DOHH2 (cell line): ENCODE measurements at regions not wholly inside any gene's neighbourhood (a gene's known extent, or its start where the extent isn't known, plus 50 kb on each side); places are given as distances from the start of the nearest gene placed in this dataset.

ENCODE experiments used
- H3F3A ChIP-seq: fragments of 200-600 bp; sonication (generic), shearing (Covaris generic); 2 replicates; pipeline ENCODE4 v1.6.0; 2016; ENCODE audit warnings: antibody characterized with exemption, mild to moderate bottlenecking; ENCODE audit not compliant: control insufficient read depth, insufficient read depth
- H3K27ac ChIP-seq: fragments of 200-600 bp; sonication (generic); 2 replicates; pipeline ENCODE4 v1.5.1; 2014; ENCODE audit warnings: low read depth, mild to moderate bottlenecking, low read length, moderate library complexity
- H3K27me3 ChIP-seq: fragments of 200-600 bp; sonication (generic); 2 replicates; pipeline ENCODE4 v1.6.1; 2014; ENCODE audit warnings: mild to moderate bottlenecking, low read length, mixed read lengths; ENCODE audit not compliant: control insufficient read depth
- H3K36me3 ChIP-seq: fragments of 200-600 bp; sonication (generic); 2 replicates; pipeline ENCODE4 v1.6.1; 2014; ENCODE audit warnings: mild to moderate bottlenecking, low read length, moderate library complexity, mixed read lengths; ENCODE audit not compliant: control insufficient read depth
- H3K4me1 ChIP-seq: fragments of 200-600 bp; sonication (generic); 2 replicates; pipeline ENCODE4 v1.6.1; 2014; ENCODE audit warnings: mild to moderate bottlenecking, low read length, mixed read lengths; ENCODE audit not compliant: control insufficient read depth
- H3K4me2 ChIP-seq: fragments of 200-600 bp; sonication (generic); 2 replicates; pipeline ENCODE4 v1.6.0; 2014; ENCODE audit warnings: mild to moderate bottlenecking, low read length, moderate library complexity
- H3K4me3 ChIP-seq: fragments of 200-600 bp; sonication (generic); 2 replicates; pipeline ENCODE4 v1.5.1; 2014; ENCODE audit warnings: mild to moderate bottlenecking, low read length, mixed read lengths
- H3K79me2 ChIP-seq: fragments of 200-600 bp; sonication (generic); 2 replicates; pipeline ENCODE4 v1.6.1; 2014; ENCODE audit warnings: mild to moderate bottlenecking, low read length, mixed read lengths; ENCODE audit not compliant: control insufficient read depth
- H3K9me2 ChIP-seq: fragments of 200-600 bp; sonication (generic); replicated peaks from 2 replicates; pipeline ENCODE4 v1.6.1; 2014; ENCODE audit warnings: mild to moderate bottlenecking, low read length, mixed read lengths; ENCODE audit not compliant: control insufficient read depth
- H3K9me3 ChIP-seq: fragments of 200-600 bp; sonication (generic); 2 replicates; pipeline ENCODE4 v1.6.1; 2014; ENCODE audit warnings: antibody characterized with exemption, low read length, mixed read lengths; ENCODE audit not compliant: control insufficient read depth, insufficient read depth
- H4K20me1 ChIP-seq: fragments of 200-600 bp; sonication (generic); 2 replicates; pipeline ENCODE4 v1.6.0; 2014; ENCODE audit warnings: low read depth, mild to moderate bottlenecking, antibody characterized with exemption, low read length, moderate library complexity; ENCODE audit not compliant: control insufficient read depth, insufficient read depth
- CTCF ChIP-seq: fragments of 200-600 bp; sonication (generic); IDR thresholded peaks from one replicate; pipeline ENCODE4 v1.5.1; 2014; ENCODE audit warnings: antibody characterized with exemption, mild to moderate bottlenecking, low read depth, low read length; ENCODE audit not compliant: poor library complexity, severe bottlenecking
- EZH2phosphoT487 ChIP-seq: fragments of 200-600 bp; sonication (generic); IDR thresholded peaks from 2 replicates; pipeline ENCODE4 v1.6.1; 2017; ENCODE audit warnings: borderline replicate concordance, mild to moderate bottlenecking, antibody characterized with exemption, low read length, moderate library complexity, mixed read lengths

DNA sequence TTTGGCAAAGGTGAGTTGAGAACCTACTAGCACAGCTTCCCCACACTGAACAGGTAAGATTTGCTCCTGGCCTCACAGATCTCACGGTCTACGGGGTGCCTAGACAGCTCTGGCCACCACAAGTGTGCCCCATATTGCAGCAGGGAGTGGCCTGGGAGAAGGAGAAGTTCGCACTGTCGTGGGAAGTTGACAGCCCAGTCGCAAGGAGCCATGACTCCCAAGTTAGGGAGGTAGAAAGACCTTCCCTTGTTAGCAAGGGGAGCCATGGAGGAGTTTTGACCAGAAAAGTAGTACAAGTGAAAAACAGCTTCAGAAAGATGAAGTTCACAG lies 316.3 kb downstream of the BCL11B start:
- no peak for TF ChIP-seq CTCF
- TF ChIP-seq EZH2phosphoT487 = no peak

GRCh38 chr14:98956181-98956580 lies 315.8 kb downstream of the BCL11B start:
- Histone ChIP-seq H3K27me3 (no peaks in the 10 kb centered on the region), H3K9me3 (no peaks in the 10 kb centered on the region), H4K20me1 (no peaks in the 10 kb centered on the region), H3K27ac (no peak overlapping the region), H3K4me3 (no peak overlapping the region), H3K4me2 (no peak overlapping the region), H3K4me1 (no peaks in the 10 kb centered on the region), H3K36me3 (no peaks in the 10 kb centered on the region), H3K79me2 (no peaks in the 10 kb centered on the region), H3F3A (no peaks in the 10 kb centered on the region), H3K9me2 (no peaks in the 10 kb centered on the region)
- no peak for TF ChIP-seq CTCF
- TF ChIP-seq EZH2phosphoT487 = no peak

More for the DNA sequence above, 316.3 kb downstream of the BCL11B start:
- H3K9me2 ChIP-seq = no peaks in the 10 kb centered on the region
- no peaks in the 10 kb centered on the region for H3K27me3 ChIP-seq
- no peaks in the 10 kb centered on the region for H3K36me3 ChIP-seq
- no peaks in the 10 kb centered on the region for H3K79me2 ChIP-seq
- no peak overlapping the region for H3K27ac ChIP-seq
- H3K4me3 ChIP-seq = no peak overlapping the region
- H3K4me2 ChIP-seq = no peak overlapping the region
- no peaks in the 10 kb centered on the region for H3K4me1 ChIP-seq
- H3F3A ChIP-seq = no peaks in the 10 kb centered on the region
- H3K9me3 ChIP-seq = no peaks in the 10 kb centered on the region
- H4K20me1 ChIP-seq = no peaks in the 10 kb centered on the region

GRCh38 chr14:98956661-98957060 lies 315.3 kb downstream of the BCL11B start:
- H3K27ac ChIP-seq = no peak overlapping the region
- H4K20me1 ChIP-seq = no peaks in the 10 kb centered on the region
- H3K9me2 ChIP-seq = no peaks in the 10 kb centered on the region
- H3K4me3 ChIP-seq = no peak overlapping the region
- H3K4me2 ChIP-seq = no peak overlapping the region
- TF ChIP-seq CTCF = no peak
- no peak for TF ChIP-seq EZH2phosphoT487
- H3K9me3 ChIP-seq = no peaks in the 10 kb centered on the region
- H3K36me3 ChIP-seq = no peaks in the 10 kb centered on the region
- no peaks in the 10 kb centered on the region for H3K4me1 ChIP-seq
- H3K79me2 ChIP-seq = no peaks in the 10 kb centered on the region
- H3F3A ChIP-seq = no peaks in the 10 kb centered on the region
- no peaks in the 10 kb centered on the region for H3K27me3 ChIP-seq
